GM12864 (cell line): ENCODE measurements at regions not wholly inside any gene's neighbourhood (a gene's known extent, or its start where the extent isn't known, plus 50 kb on each side); places are given as distances from the start of the nearest gene placed in this dataset.

ENCODE experiments used
- DNase-seq: peaks from one replicate; pipeline ENCODE4 v3.0.0-alpha.2; 2011; ENCODE audit warnings: low read depth
- H3K4me3 ChIP-seq: 2 replicates; pipeline ENCODE4 v1.5.1; 2011; ENCODE audit warnings: mild to moderate bottlenecking, low read depth, low read length, control low read depth
- TF ChIP-seq, protein P1 (sequence below): IDR thresholded peaks from 2 replicates; pipeline ENCODE4 v1.5.1; 2011; ENCODE audit warnings: low read depth, mild to moderate bottlenecking, moderate library complexity, low read length, control low read depth, inconsistent platforms; ENCODE audit errors: missing control alignments

DNA sequence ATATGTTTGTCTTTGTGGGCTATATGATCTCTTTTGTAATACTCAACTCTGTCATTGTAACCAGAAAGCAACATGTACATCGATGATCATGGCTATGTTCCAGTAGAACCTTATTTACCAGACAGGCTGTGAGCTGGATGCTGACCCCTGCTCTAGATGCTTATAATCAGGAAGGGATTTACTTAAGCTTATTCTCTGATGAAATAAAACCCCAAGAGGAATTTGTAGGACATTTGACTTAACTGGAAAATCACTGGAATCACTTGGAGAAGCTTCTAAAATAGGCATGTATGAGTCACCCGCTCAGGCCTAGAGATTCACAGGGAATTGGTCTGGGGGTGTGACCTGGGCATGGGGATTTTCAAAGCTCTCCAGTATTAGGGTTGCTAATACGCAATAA lies 285.8 kb upstream of the ZNF608 start:
- no peak for DNase-seq
- TF ChIP-seq, protein P1, sequence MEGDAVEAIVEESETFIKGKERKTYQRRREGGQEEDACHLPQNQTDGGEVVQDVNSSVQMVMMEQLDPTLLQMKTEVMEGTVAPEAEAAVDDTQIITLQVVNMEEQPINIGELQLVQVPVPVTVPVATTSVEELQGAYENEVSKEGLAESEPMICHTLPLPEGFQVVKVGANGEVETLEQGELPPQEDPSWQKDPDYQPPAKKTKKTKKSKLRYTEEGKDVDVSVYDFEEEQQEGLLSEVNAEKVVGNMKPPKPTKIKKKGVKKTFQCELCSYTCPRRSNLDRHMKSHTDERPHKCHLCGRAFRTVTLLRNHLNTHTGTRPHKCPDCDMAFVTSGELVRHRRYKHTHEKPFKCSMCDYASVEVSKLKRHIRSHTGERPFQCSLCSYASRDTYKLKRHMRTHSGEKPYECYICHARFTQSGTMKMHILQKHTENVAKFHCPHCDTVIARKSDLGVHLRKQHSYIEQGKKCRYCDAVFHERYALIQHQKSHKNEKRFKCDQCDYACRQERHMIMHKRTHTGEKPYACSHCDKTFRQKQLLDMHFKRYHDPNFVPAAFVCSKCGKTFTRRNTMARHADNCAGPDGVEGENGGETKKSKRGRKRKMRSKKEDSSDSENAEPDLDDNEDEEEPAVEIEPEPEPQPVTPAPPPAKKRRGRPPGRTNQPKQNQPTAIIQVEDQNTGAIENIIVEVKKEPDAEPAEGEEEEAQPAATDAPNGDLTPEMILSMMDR: no peak
- H3K4me3 ChIP-seq: no peak overlapping the region

DNA sequence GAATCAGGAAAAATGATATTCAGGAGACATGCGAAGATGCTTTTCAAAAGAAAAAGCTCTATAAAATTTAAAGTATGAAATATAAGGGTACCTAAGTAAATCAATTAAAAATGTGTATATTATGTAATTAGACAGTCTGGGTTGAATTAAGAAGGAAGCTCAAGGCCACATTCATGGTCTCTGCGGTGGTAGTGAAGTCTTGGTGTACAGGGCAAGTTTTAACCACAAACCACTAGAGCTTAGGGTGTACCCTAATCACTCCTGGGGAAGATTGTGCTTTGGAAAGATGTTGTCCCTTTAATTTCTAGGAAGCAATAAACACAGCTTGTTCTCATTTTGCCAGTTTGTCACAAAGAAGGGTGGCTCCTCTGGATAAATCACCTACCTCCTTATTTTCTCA lies 287.2 kb upstream of the ZNF608 start:
- no peak for DNase-seq
- no peak overlapping the region for H3K4me3 ChIP-seq
- TF ChIP-seq, protein P1: no peak

DNA sequence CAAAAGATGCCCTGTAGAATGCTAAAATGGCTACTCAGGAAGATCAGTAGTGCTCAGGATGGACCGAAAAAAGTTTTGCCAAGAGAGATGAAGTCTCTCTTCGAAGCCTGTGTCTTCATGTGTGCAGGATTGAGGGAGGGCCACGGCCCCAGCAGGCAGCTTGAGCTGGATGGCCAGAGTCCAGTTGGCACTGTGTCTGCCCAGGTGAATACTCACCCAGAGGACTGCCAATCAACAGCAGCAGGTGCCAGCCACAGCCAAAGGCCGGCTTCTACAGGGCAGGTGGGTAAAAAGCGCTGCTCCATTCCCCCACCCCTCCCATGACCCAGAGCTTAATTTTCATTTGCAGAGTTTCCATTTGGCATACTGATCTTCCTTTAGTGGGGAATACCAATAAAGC lies 287.9 kb upstream of the ZNF608 start:
- no peak for DNase-seq
- no peak overlapping the region for H3K4me3 ChIP-seq
- TF ChIP-seq, protein P1: no peak

DNA sequence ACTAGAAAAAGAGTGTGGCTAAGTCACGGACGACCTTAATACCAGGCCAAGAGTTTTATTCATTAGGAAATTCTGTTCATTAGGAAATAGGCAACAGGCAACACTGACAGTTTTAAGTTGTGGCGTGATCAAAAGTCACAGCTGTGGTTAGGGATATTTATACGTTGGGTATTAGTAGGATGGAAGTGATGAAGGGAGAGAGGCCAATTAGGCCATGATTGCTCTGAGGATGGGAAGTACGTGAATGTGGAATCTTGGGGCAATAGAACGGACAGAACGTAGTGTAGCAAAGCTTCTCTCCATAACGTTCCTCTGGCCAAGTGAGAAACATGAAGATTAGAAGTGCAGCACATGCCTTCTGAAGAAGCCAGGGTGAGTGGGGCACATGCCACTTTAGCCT lies 290.1 kb upstream of the ZNF608 start:
- DNase-seq: no peak

DNA sequence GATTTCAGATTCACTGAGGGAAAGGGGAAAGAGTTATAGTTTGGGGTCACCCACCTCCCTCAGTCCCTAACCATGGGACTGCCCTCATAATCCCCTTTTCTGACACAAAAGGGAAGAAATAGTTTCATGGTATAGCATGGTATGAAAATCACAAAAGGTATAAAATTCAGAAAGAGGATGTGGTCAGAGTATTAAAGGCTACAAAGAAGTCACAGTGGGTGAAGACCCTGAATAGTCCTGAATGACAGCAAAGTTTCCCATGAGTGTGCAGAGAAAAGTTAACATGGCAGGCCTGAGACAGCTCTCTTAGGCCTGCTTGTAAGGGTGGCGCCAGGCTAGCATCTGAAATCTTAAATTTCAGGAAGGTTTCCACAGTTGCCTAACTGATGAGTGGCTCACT lies 290.6 kb upstream of the ZNF608 start:
- no peak overlapping the region for H3K4me3 ChIP-seq
- no peak for DNase-seq
- TF ChIP-seq, protein P1: no peak

More for the DNA sequence above, 290.1 kb upstream of the ZNF608 start:
- no peak overlapping the region for H3K4me3 ChIP-seq
- TF ChIP-seq, protein P1: no peak

DNA sequence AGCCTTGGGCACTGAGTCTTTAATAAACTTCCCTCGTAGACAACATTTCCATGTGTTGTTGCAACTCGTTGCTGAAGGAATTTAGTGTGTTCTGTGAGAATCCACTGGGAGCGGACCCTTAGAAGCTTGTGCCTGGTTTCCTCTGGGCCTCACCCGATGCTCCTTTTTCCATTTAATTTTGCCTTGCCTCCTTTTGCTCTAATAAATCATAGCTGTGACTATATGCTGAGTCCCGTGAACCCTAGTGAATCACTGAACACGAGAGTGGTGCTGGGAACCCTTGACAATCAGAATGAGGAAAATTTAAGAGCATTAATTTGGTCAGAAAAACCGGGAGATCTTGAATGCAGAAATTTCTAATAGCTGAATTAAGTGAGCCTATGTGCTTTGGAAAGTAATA lies 291.1 kb upstream of the ZNF608 start:
- TF ChIP-seq, protein P1: no peak
- H3K4me3 ChIP-seq: no peak overlapping the region
- DNase-seq: no peak

DNA sequence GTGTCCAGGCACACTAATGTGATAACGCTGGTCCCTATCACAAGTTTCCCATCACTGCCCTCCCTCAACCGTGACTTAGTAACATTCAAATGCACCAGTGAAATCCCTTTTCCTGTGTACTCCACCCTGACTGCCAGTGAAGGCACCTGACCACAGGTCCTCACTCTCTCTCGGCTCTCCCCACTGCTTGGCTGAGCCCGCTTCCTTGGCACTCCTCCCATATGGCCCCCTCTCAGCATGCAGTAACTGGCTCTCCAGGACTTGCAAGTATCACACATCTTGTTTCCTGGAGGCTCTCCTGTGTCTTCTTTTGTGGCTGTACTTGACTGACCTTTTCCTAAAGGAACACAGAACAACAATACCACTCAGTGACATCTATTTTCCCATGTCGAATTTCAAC lies 292.0 kb upstream of the ZNF608 start:
- no peak for DNase-seq
- TF ChIP-seq, protein P1: no peak
- H3K4me3 ChIP-seq: no peak overlapping the region
